ENCODE measurements at regions not wholly inside any gene's neighbourhood (a gene's known extent, or its start where the extent isn't known, plus 50 kb on each side); places are given as distances from the start of the nearest gene placed in this dataset.

GRCh38 chr6:113529196-113529595 is 327.9 kb upstream of the MARCKS start:
- TF ChIP-seq POLR2A (IDR thresholded peaks at IDR 0.05; ENCODE audit: low read length) (no peak), GATA1 (IDR thresholded peaks at IDR 0.05; ENCODE audit: low read depth, low read length) (no peak)
